DND-41 (cell line): ENCODE measurements at regions not wholly inside any gene's neighbourhood (a gene's known extent, or its start where the extent isn't known, plus 50 kb on each side); places are given as distances from the start of the nearest gene placed in this dataset.
A peak's percentile ranks its signal among the peaks of the same experiment; 100 is the strongest.
"Not testable (repeated sequence)": the region's sequence is repeated elsewhere in the genome, so short reads cannot be mapped to it uniquely, and the experiment has no call there.

Experiments used
- ATAC-seq: fragments of 200-7000 bp; cut with Tn5 transposase; 3 replicates; pipeline ENCODE4 v1.9.1; 2021; ENCODE audit warnings: low read depth; ENCODE audit not compliant: insufficient read depth
- DNase-seq: peaks from one replicate; pipeline ENCODE4 v3.0.0-alpha.2; 2020
- H2AFZ ChIP-seq: 2 replicates; pipeline ENCODE4 v1.6.0; 2012; ENCODE audit warnings: low read depth, low read length
- H3K27ac ChIP-seq: 2 replicates; pipeline ENCODE4 v1.5.1; 2012; ENCODE audit warnings: low read length, inconsistent platforms
- H3K27me3 ChIP-seq: fragments of 200-600 bp; sonication (generic); 2 replicates; pipeline ENCODE4 v1.6.0; 2012; ENCODE audit warnings: low read length, mild to moderate bottlenecking, inconsistent platforms; ENCODE audit not compliant: insufficient read depth, poor library complexity
- H3K36me3 ChIP-seq: 2 replicates; pipeline ENCODE4 v1.5.1; 2012; ENCODE audit warnings: low read length, inconsistent platforms; ENCODE audit not compliant: insufficient read depth
- H3K4me1 ChIP-seq: 2 replicates; pipeline ENCODE4 v1.5.1; 2012; ENCODE audit warnings: mild to moderate bottlenecking, low read length; ENCODE audit not compliant: insufficient read depth
- H3K4me2 ChIP-seq: 2 replicates; pipeline ENCODE4 v1.6.0; 2012; ENCODE audit warnings: mild to moderate bottlenecking, moderate library complexity, low read length, inconsistent platforms; ENCODE audit not compliant: insufficient read depth
- H3K4me3 ChIP-seq, 2 experiments: fragments of 200-600 bp in 1 of 2; shearing (Covaris generic) in 1 of 2; 2 replicates each; pipeline ENCODE4 v1.5.1; 2012 to 2016; ENCODE audit warnings: inconsistent platforms in 2 of 2, low read length in 2 of 2, mild to moderate bottlenecking in 2 of 2, low read depth in 1 of 2, moderate library complexity in 1 of 2
- H3K79me2 ChIP-seq: 2 replicates; pipeline ENCODE4 v1.6.0; 2012; ENCODE audit warnings: low read length, inconsistent platforms; ENCODE audit not compliant: insufficient read depth
- H3K9ac ChIP-seq: 2 replicates; pipeline ENCODE4 v1.6.0; 2012; ENCODE audit warnings: low read depth, mild to moderate bottlenecking, inconsistent platforms, low read length, moderate library complexity
- H3K9me3 ChIP-seq: 2 replicates; pipeline ENCODE4 v1.5.1; 2012; ENCODE audit warnings: low read length, moderate library complexity, mild to moderate bottlenecking, inconsistent platforms; ENCODE audit not compliant: insufficient read depth, severe bottlenecking
- H4K20me1 ChIP-seq: 2 replicates; pipeline ENCODE4 v1.6.0; 2012; ENCODE audit warnings: low read length; ENCODE audit not compliant: insufficient read depth
- CTCF ChIP-seq: IDR thresholded peaks from 2 replicates; pipeline ENCODE4 v1.5.1; 2012; ENCODE audit warnings: borderline replicate concordance, low read length, moderate library complexity, mild to moderate bottlenecking; ENCODE audit not compliant: poor library complexity, severe bottlenecking; ENCODE audit errors: extremely low read depth
- EZH2 ChIP-seq: IDR thresholded peaks from 3 replicates; pipeline ENCODE4 v1.6.1; 2012; ENCODE audit warnings: borderline replicate concordance, low read depth, mild to moderate bottlenecking, moderate library complexity, low read length, inconsistent platforms; ENCODE audit not compliant: severe bottlenecking

GRCh38 chr1:101444873-101445618 lies 208.2 kb downstream of the S1PR1 start:
- ATAC-seq, result peak; percentile 69
- H3K27ac ChIP-seq, result peak overlapping the region; percentile 51
- no peak overlapping the region for H3K4me2 ChIP-seq
- no peaks in the 10 kb centered on the region for H3K27me3 ChIP-seq
- DNase-seq, result peak; percentile 35
- no peak overlapping the region for H3K9ac ChIP-seq
- no peak for TF ChIP-seq CTCF
- no peak for TF ChIP-seq EZH2
- H3K79me2 ChIP-seq, result no peaks in the 10 kb centered on the region
- peaks cover 15% of the 10 kb centered on the region for H3K4me1 ChIP-seq
- no peaks in the 10 kb centered on the region for H4K20me1 ChIP-seq
- H2AFZ ChIP-seq, result no peak overlapping the region; the same call in none of the 2 replicates
- H3K4me3 ChIP-seq, result no peak overlapping the region
- H3K36me3 ChIP-seq, result no peaks in the 10 kb centered on the region
- H3K9me3 ChIP-seq, result no peaks in the 10 kb centered on the region

- Histone ChIP-seq H3K9me3 (no peaks in the 10 kb centered on the region), H3K4me1 (peaks cover 31% of the 10 kb centered on the region), H3K27ac (no peak overlapping the region), H3K9ac (no peak overlapping the region), H3K4me2 (no peak overlapping the region), H3K79me2 (no peaks in the 10 kb centered on the region), H3K4me3 (no peak overlapping the region), H3K36me3 (no peaks in the 10 kb centered on the region), H3K27me3 (no peaks in the 10 kb centered on the region), H4K20me1 (no peaks in the 10 kb centered on the region), H2AFZ (no peak overlapping the region)
- no peak for ATAC-seq
- no peak for DNase-seq
- TF ChIP-seq CTCF, result no peak
- no peak for TF ChIP-seq EZH2
These were observed 211.2 kb downstream of the S1PR1 start for GRCh38 chr1:101448018-101448417.

GRCh38 chr1:101450691-101451090 lies 213.9 kb downstream of the S1PR1 start:
- not testable (repeated sequence) for H3K4me2 ChIP-seq, H4K20me1 ChIP-seq, DNase-seq, ATAC-seq, H3K79me2 ChIP-seq, H3K36me3 ChIP-seq, H2AFZ ChIP-seq, H3K4me3 ChIP-seq, H3K9me3 ChIP-seq, H3K27me3 ChIP-seq, H3K27ac ChIP-seq, H3K9ac ChIP-seq
- peaks cover 44% of the 10 kb centered on the region for H3K4me1 ChIP-seq

- DNase-seq, result no peak
- Histone ChIP-seq H3K27ac (peak overlapping the region; percentile 84), H3K4me2 (no peak overlapping the region), H3K4me3 (no peak overlapping the region), H3K36me3 (no peaks in the 10 kb centered on the region), H3K9me3 (no peaks in the 10 kb centered on the region), H3K4me1 (peaks cover 43% of the 10 kb centered on the region), H3K79me2 (no peaks in the 10 kb centered on the region), H3K9ac (no peak overlapping the region), H2AFZ (no peak overlapping the region), H4K20me1 (no peaks in the 10 kb centered on the region), H3K27me3 (no peaks in the 10 kb centered on the region)
- no peak for ATAC-seq
- TF ChIP-seq CTCF (no peak), EZH2 (no peak)
These were observed 215.1 kb downstream of the S1PR1 start for GRCh38 chr1:101451888-101452287.
